IPS-18a (cell line): ENCODE measurements at regions not wholly inside any gene's neighbourhood (a gene's known extent, or its start where the extent isn't known, plus 50 kb on each side); places are given as distances from the start of the nearest gene placed in this dataset.

Experiments used
- H3K27ac ChIP-seq: one replicate; pipeline ENCODE4 v1.5.1; 2013; ENCODE audit warnings: low read length
- H3K27me3 ChIP-seq: one replicate; pipeline ENCODE4 v1.6.1; 2013; ENCODE audit warnings: mild to moderate bottlenecking, low read length; ENCODE audit not compliant: control insufficient read depth, insufficient read depth
- H3K36me3 ChIP-seq: one replicate; pipeline ENCODE4 v1.6.1; 2013; ENCODE audit warnings: low read depth, low read length; ENCODE audit not compliant: control insufficient read depth
- H3K4me1 ChIP-seq: one replicate; pipeline ENCODE4 v1.6.1; 2013; ENCODE audit warnings: low read depth, low read length; ENCODE audit not compliant: control insufficient read depth
- H3K4me3 ChIP-seq: one replicate; pipeline ENCODE4 v1.5.1; 2013; ENCODE audit warnings: low read length
- H3K9ac ChIP-seq: one replicate; pipeline ENCODE4 v1.6.1; 2013; ENCODE audit warnings: mild to moderate bottlenecking, low read length, moderate library complexity
- H3K9me3 ChIP-seq: one replicate; pipeline ENCODE4 v1.6.1; 2013; ENCODE audit warnings: low read depth, low read length; ENCODE audit not compliant: control insufficient read depth

DNA sequence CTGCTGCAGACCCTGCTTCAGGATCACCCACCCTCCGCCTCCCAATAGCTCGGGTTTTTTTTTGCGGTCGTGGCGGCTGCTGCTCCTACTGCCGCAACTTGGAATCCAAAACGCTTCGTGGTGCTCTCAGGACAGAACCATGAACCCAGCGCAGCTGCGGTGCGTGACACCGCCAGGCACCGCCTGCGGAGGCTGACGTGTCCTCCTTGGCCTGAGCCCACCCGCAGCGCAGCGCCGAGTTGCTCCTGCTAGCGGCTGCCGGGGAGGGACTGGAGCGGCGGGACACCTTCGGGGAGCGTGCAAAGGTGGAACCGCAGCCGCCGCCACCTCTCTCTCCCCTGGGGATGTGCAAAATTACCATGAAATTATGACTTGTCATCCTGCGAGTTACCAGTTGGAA, 1893.0 kb downstream of the TP53TG3F start:
- Histone ChIP-seq H3K9me3 (peaks cover 54% of the 10 kb centered on the region), H3K9ac (no peak overlapping the region)

DNA sequence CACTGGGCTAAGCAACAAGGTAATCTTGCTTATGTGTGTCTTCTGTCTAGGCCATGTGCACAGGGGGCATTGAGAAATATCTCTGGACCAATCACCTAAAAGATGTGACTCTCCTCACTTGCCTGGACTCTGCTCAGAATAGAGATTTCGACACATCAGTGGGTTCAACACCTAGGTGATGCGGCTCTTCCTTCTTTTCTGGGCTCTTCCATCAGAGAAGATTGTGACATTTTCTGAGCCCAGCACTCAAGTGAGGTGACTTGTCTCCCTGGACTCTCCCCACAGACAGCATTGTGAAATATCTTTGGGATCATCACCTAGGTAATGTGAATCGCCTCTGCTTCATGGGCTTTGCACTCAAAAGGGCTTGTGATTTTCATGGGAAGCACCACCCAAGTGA, 1904.1 kb downstream of the TP53TG3F start:
- H3K9me3 ChIP-seq: peaks cover 65% of the 10 kb centered on the region
- no peak overlapping the region for H3K4me3 ChIP-seq
- H3K27ac ChIP-seq: no peak overlapping the region
- no peak overlapping the region for H3K9ac ChIP-seq
- H3K4me1 ChIP-seq: no peaks in the 10 kb centered on the region
- H3K36me3 ChIP-seq: no peaks in the 10 kb centered on the region
- no peaks in the 10 kb centered on the region for H3K27me3 ChIP-seq

More for the DNA sequence above, 1893.0 kb downstream of the TP53TG3F start:
- Histone ChIP-seq H3K4me1 (no peaks in the 10 kb centered on the region), H3K27me3 (no peaks in the 10 kb centered on the region), H3K36me3 (no peaks in the 10 kb centered on the region), H3K4me3 (no peak overlapping the region), H3K27ac (no peak overlapping the region)

DNA sequence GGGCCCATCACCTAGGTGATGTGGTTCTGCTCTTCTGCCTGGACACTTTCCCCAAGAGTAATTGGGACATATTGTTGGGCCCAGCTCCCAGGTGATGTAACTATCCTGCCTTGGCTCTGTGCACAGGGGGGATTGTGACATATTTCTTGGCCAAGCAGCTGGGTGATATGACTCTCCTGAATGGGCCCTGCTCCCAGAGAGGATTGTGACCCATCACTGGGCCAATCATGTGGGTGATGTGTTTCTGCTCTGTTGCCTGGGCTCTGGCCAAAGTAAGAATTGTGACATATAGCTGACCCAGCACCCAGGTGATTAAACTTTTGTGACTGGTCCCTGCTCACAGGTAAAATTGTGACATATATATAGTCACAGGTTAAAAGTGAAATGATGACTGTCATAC, 1904.9 kb downstream of the TP53TG3F start:
- no peak overlapping the region for H3K9ac ChIP-seq
- no peak overlapping the region for H3K27ac ChIP-seq
- H3K27me3 ChIP-seq: no peaks in the 10 kb centered on the region
- H3K4me3 ChIP-seq: no peak overlapping the region
- H3K4me1 ChIP-seq: no peaks in the 10 kb centered on the region
- peaks cover 71% of the 10 kb centered on the region for H3K9me3 ChIP-seq
- H3K36me3 ChIP-seq: no peaks in the 10 kb centered on the region

DNA sequence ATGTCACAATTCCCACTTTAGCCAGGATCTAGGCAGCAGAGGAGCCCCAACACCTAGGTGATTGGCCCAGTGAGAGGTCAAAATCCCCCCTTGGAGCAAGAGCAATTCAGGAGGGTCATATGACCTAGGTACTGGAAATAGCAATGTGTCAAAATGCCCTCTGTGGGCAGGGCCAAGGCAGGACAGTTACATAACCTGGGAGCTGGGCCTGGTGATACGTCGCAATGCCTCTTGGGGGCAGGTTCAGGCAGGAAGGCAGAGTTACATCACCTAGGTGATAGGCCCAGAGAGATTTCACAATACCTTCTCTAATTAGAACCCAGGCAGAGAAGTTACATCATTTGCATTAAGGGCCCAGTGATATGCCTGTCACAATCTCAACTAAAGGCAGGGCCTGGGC, 1906.3 kb downstream of the TP53TG3F start:
- peaks cover 80% of the 10 kb centered on the region for H3K9me3 ChIP-seq

DNA sequence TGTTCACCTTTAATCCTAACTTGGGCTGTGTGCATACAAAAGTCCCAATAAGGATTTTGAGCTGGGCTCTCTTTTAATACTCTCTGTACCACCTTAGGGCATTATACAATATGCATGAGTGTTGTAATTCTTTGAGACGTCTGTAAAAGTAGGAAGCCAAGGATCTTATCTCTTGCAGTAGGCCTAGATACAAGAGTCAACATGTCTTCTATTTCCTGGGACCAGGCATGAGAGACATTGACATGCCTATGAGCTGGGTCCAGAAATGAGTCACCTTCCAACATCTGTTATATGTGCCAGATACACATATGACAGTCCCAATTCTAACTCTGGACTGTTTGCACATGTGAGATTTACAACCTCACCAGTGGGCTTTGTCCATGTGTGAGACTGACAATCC, 1911.2 kb downstream of the TP53TG3F start:
- H3K27me3 ChIP-seq: no peaks in the 10 kb centered on the region
- H3K9me3 ChIP-seq: peaks cover 82% of the 10 kb centered on the region

More for the DNA sequence above, 1906.3 kb downstream of the TP53TG3F start:
- H3K4me1 ChIP-seq: no peaks in the 10 kb centered on the region
- H3K36me3 ChIP-seq: no peaks in the 10 kb centered on the region
- H3K4me3 ChIP-seq: no peak overlapping the region
- no peaks in the 10 kb centered on the region for H3K27me3 ChIP-seq
- no peak overlapping the region for H3K27ac ChIP-seq
- no peak overlapping the region for H3K9ac ChIP-seq

DNA sequence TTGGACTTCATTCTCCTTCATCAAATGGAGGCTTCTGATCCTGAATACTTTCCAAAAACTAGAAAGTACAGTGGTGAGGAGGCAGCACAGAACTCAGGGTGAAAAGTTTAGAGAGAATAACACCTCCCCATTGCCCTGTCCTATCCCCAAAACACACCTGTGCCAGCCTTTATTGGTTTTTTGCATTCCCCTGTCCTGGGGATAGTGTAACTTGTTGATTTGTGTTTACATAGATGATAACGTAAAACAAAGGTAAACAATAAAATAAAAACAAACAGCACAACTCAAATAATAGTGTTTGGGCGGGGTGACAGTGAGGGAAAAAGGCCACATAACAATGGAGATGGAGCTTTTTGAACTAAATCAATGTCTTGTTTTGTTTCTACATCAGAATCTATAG, 1917.7 kb downstream of the TP53TG3F start:
- Histone ChIP-seq H3K4me1 (no peaks in the 10 kb centered on the region), H3K4me3 (no peak overlapping the region), H3K27ac (no peak overlapping the region), H3K36me3 (no peaks in the 10 kb centered on the region), H3K9me3 (peaks cover 83% of the 10 kb centered on the region), H3K9ac (no peak overlapping the region), H3K27me3 (no peaks in the 10 kb centered on the region)

More for the DNA sequence above, 1911.2 kb downstream of the TP53TG3F start:
- H3K27ac ChIP-seq: no peak overlapping the region
- no peaks in the 10 kb centered on the region for H3K4me1 ChIP-seq
- H3K36me3 ChIP-seq: no peaks in the 10 kb centered on the region
- H3K4me3 ChIP-seq: no peak overlapping the region
- H3K9ac ChIP-seq: no peak overlapping the region

DNA sequence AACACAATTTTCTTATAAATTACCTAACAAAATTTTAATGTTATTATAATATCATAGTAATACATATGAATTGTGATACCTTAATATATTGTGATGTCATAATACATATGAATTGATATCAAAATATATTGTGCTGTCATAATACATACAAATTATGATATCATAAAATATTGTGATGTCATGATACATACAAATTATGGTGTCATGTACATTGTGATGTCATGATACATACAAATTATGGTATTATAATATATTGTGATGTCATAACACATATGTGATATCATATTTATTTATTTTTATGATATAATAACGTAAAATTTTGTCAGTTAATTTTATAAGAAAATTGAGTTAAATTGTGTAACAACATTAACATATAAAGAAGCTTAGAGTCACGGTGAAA, 1927.2 kb downstream of the TP53TG3F start:
- Histone ChIP-seq H3K27me3 (no peaks in the 10 kb centered on the region), H3K36me3 (no peaks in the 10 kb centered on the region), H3K9ac (no peak overlapping the region), H3K9me3 (peaks cover 59% of the 10 kb centered on the region), H3K27ac (no peak overlapping the region), H3K4me1 (no peaks in the 10 kb centered on the region), H3K4me3 (no peak overlapping the region)

DNA sequence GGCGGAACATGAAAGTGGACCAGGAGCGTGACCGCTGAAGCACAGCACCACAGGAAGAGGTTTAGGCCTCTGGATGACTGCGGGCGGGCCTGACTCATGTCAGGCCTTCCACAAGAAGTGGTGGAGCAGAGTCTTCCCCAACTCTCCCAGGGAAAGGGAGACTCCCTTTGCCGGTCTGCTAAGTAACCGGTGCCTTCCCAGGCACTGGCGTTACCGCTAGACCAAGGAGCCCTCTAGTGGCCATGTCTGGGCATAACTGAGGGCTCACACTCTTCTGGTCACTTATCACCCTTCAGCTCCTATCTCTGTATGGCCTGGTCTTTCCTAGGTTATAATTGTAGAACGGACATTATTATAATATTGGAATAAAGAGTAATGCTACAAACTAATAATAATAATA, 1931.9 kb downstream of the TP53TG3F start:
- Histone ChIP-seq H3K4me3 (no peak overlapping the region), H3K4me1 (no peaks in the 10 kb centered on the region), H3K27ac (no peak overlapping the region), H3K9ac (no peak overlapping the region), H3K36me3 (no peaks in the 10 kb centered on the region), H3K9me3 (peaks cover 68% of the 10 kb centered on the region), H3K27me3 (no peaks in the 10 kb centered on the region)

DNA sequence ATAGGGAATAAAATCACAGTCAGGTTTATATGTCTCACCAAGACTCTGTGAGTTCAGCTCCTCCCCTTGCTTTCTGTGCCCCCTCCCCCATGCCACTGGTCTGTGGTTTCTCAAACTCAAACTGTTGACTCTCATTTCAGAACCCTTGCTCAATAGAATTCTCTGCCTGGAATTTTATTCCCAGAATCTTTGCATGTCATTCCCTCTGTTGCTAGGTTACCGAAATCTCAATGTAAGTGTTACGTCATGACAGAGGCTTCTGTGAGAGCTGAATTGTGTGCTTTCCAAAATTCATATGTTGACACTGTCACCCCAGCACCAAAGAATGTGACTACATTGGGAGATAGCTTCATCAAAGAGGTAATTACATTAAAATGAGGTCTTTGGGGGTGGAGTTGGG, 1938.8 kb downstream of the TP53TG3F start:
- Histone ChIP-seq H3K27ac (no peak overlapping the region), H3K9me3 (peaks cover 67% of the 10 kb centered on the region), H3K9ac (no peak overlapping the region), H3K4me1 (no peaks in the 10 kb centered on the region), H3K36me3 (no peaks in the 10 kb centered on the region), H3K4me3 (no peak overlapping the region), H3K27me3 (no peaks in the 10 kb centered on the region)

DNA sequence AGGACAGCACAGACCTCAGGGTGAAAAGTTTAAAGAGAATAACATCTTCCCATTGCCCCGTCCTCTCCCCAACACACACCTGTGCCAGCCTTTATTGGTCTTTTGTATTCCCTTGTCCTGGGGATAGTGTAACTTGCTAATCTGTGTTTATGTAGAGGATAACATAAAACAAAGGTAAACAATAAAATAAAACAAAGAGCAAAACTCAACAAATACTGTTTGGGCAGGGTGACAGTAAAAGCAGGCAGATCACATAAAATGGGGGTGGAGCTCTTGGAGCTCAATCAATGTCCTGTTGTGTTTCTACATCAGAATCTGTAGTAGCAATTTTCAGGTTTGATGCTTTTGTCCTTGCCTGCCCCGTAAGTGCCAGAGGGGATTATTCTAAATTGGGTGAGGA, 1939.7 kb downstream of the TP53TG3F start:
- Histone ChIP-seq H3K36me3 (no peaks in the 10 kb centered on the region), H3K9me3 (peaks cover 66% of the 10 kb centered on the region)

DNA sequence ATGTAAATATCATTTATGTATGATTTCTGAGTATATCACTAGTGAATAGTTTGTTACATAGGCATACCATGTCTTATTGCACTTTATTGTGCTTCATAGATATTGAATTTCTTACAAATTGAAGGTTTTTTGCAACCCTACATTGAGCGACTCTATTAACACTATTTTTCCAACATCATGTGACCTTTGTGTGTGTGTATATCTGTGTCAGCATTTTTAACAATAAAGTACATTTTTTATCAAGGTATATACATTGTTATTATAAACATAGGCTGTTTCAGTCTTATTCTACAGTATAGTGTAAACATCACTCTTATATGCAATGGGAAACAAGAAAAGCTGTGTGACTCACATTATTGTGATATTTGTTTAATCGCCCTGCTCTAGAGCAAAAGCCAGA, 1944.9 kb downstream of the TP53TG3F start:
- Histone ChIP-seq H3K27me3 (no peaks in the 10 kb centered on the region), H3K27ac (no peak overlapping the region), H3K4me3 (no peak overlapping the region), H3K4me1 (no peaks in the 10 kb centered on the region), H3K9me3 (peaks cover 61% of the 10 kb centered on the region), H3K9ac (no peak overlapping the region), H3K36me3 (no peaks in the 10 kb centered on the region)

More for the DNA sequence above, 1939.7 kb downstream of the TP53TG3F start:
- H3K4me1 ChIP-seq: no peaks in the 10 kb centered on the region
- no peaks in the 10 kb centered on the region for H3K27me3 ChIP-seq
- H3K4me3 ChIP-seq: no peak overlapping the region
- no peak overlapping the region for H3K27ac ChIP-seq
- H3K9ac ChIP-seq: no peak overlapping the region

DNA sequence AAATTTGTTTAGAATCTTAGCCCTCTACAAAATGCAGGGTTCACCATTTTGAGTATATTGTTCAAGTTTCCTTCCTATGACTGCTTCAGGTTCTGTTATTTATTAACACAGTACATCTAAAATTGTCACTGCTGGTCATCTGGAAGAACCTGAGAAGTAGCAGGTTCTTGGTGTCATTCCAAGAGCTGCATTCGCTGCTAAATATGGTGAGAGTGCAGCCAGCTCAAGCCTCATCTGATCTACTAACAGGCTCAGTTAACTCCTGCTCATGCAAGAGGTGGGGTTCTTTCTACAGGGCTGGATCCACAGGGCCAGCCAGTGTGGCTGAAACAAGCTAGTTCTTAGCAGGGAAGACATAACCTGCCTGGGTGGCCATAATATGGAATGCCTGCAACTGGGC, 1946.1 kb downstream of the TP53TG3F start:
- H3K36me3 ChIP-seq: no peaks in the 10 kb centered on the region
- H3K4me1 ChIP-seq: no peaks in the 10 kb centered on the region
- no peak overlapping the region for H3K9ac ChIP-seq
- H3K27me3 ChIP-seq: no peaks in the 10 kb centered on the region
- H3K9me3 ChIP-seq: peaks cover 64% of the 10 kb centered on the region
- no peak overlapping the region for H3K27ac ChIP-seq
- H3K4me3 ChIP-seq: no peak overlapping the region
